ENCODE measurements at regions not wholly inside any gene's neighbourhood (a gene's known extent, or its start where the extent isn't known, plus 50 kb on each side); places are given as distances from the start of the nearest gene placed in this dataset.

- TF ChIP-seq REST (IDR thresholded peaks at IDR 0.05; ENCODE audit: low read depth) (no peak), CBX3 (IDR thresholded peaks at IDR 0.05; ENCODE audit: low read depth) (no peak), TCF7L2 (IDR thresholded peaks at IDR 0.05; ENCODE audit: borderline replicate concordance, extremely low read depth, insufficient read depth, insufficient read length) (no peak), EZH2phosphoT487 (IDR thresholded peaks at IDR 0.05; ENCODE audit: borderline replicate concordance) (no peak), EZH2 (IDR thresholded peaks at IDR 0.05) (no peak), ZBTB33 (IDR thresholded peaks at IDR 0.05; ENCODE audit: extremely low read depth, insufficient replicate concordance, low read length) (no peak), POLR2AphosphoS5 (IDR thresholded peaks at IDR 0.05; ENCODE audit: low read depth, low read length) (no peak), ZNF274 (IDR thresholded peaks at IDR 0.05; ENCODE audit: low read depth, low read length) (no peak), YY1 (IDR thresholded peaks at IDR 0.05; ENCODE audit: extremely low read depth, insufficient replicate concordance, low read depth, low read length) (no peak), ZFX (IDR thresholded peaks at IDR 0.05) (no peak), FOSL1 (IDR thresholded peaks at IDR 0.05; ENCODE audit: low read depth) (no peak)
- TF ChIP-seq, protein P1, sequence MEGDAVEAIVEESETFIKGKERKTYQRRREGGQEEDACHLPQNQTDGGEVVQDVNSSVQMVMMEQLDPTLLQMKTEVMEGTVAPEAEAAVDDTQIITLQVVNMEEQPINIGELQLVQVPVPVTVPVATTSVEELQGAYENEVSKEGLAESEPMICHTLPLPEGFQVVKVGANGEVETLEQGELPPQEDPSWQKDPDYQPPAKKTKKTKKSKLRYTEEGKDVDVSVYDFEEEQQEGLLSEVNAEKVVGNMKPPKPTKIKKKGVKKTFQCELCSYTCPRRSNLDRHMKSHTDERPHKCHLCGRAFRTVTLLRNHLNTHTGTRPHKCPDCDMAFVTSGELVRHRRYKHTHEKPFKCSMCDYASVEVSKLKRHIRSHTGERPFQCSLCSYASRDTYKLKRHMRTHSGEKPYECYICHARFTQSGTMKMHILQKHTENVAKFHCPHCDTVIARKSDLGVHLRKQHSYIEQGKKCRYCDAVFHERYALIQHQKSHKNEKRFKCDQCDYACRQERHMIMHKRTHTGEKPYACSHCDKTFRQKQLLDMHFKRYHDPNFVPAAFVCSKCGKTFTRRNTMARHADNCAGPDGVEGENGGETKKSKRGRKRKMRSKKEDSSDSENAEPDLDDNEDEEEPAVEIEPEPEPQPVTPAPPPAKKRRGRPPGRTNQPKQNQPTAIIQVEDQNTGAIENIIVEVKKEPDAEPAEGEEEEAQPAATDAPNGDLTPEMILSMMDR (IDR thresholded peaks at IDR 0.05 in 2 of 3, conservative IDR thresholded peaks at IDR 0.05 in 1 of 3; ENCODE audit: borderline replicate concordance in 1 of 3, insufficient read depth in 1 of 3, low read depth in 2 of 3, low read length in 2 of 3), result no peak
- no peak overlapping the region for H3K27ac ChIP-seq (ENCODE audit: low read depth, low read length)
- H3K4me3 ChIP-seq (replicated peaks in 1 of 2; ENCODE audit: low read depth in 1 of 2, low read length in 2 of 2), result no peak overlapping the region
- intact Hi-C loops (cut with micrococcal nuclease), result no loop called here
- H3K9ac ChIP-seq (ENCODE audit: low read length), result no peak overlapping the region
- no peaks in the 10 kb centered on the region for H3K79me2 ChIP-seq (ENCODE audit: insufficient read depth, low read length)
- H3K9me2 ChIP-seq (ENCODE audit: insufficient read depth), result no peaks in the 10 kb centered on the region
- BruUV-seq (replicated peaks), result no TSS peak
- no peaks in the 10 kb centered on the region for H3K4me1 ChIP-seq (ENCODE audit: control insufficient read depth in 1 of 2, insufficient read depth in 2 of 2, low read length in 2 of 2)
- ChIA-PET POLR2A (no interaction called here), RAD21 (ENCODE audit: low non-redundant PET in 1 of 2, low total read pairs in 2 of 2, uncharacterized antibody in 2 of 2, unreplicated experiment in 2 of 2) (no interaction called here), CTCF (no interaction called here)
- DNase-seq (ENCODE audit: low read depth, low spot score) (no peak), ATAC-seq (no peak)
- no peaks in the 10 kb centered on the region for H3K9me3 ChIP-seq (ENCODE audit: control insufficient read depth in 1 of 2, insufficient read depth in 1 of 2, low read depth in 1 of 2, low read length in 2 of 2)
- no peaks in the 10 kb centered on the region for H4K20me1 ChIP-seq (ENCODE audit: insufficient read depth)
- H2AFZ ChIP-seq (ENCODE audit: low read depth, low read length, poor library complexity, severe bottlenecking), result no peak overlapping the region
- H3K27me3 ChIP-seq (ENCODE audit: insufficient read depth, low read length), result no peaks in the 10 kb centered on the region; the same call in 1 of the 2 replicates
- no peak overlapping the region for H3K4me2 ChIP-seq (ENCODE audit: low read length)
- no peaks in the 10 kb centered on the region for H3K36me3 ChIP-seq (ENCODE audit: control insufficient read depth in 1 of 2, insufficient read depth in 2 of 2, low read length in 2 of 2)
Measured at GRCh38 chr20:57952136-57952535, 242.3 kb upstream of the PMEPA1 start.

All from HCT116 (cell line).